ENCODE measurements at regions not wholly inside any gene's neighbourhood (a gene's known extent, or its start where the extent isn't known, plus 50 kb on each side); places are given as distances from the start of the nearest gene placed in this dataset.

GRCh38 chr11:116172851-116173250 is 599.9 kb downstream of the BUD13 start:
- TF ChIP-seq CTCF (IDR thresholded peaks at IDR 0.05) (no peak), ZFX (IDR thresholded peaks at IDR 0.05; ENCODE audit: borderline replicate concordance) (no peak)

Measured in 22Rv1 (cell line).